ENCODE measurements at regions not wholly inside any gene's neighbourhood (a gene's known extent, or its start where the extent isn't known, plus 50 kb on each side); places are given as distances from the start of the nearest gene placed in this dataset.
A peak's percentile ranks its signal among the peaks of the same experiment; 100 is the strongest.

DNA sequence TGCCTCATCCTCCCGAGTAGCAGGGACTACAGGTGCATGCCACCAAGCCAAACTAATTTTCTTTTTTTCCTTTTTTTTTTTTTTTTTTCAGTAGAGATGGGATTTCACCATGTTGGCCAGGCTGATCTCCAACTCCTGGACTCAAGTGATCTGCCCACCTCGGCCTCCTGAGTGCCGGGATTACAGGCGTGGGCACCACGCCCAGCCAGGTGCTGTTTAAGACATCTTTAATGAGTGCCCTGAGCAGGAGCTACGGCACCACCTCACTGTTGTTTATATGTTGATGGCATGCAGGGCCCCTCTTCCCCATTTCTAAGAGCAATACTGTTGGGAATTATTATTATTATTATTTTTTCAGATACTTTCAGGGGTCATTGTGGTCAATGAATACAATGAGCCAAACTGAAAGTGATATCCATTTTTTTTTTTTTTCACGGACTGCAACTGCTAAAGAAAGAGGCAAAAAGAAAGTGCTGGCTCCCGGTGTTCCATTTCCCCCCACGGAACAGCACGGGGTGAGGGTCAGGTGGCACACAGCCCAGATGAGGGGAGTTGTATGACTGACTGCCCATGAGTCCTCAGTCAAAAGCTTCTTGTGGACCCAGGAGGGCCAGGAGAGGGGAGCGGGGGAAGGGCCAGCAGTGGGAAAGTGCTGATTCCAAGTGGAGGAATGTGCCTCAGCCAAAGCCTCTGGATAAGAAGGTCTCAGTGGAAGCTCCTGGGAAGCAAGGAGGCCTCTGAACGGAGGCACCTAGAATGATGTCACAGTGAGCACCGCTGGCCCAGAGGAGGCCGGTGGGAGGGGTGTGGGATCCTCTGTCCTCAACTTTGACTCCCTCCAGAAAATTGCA, 101.8 kb upstream of the HPF1 start:
- Histone ChIP-seq H3K36me3 (no peaks in the 10 kb centered on the region), H4K20me1 (ENCODE audit: low read depth) (no peaks in the 10 kb centered on the region), H3K4me2 (no peak overlapping the region), H3K9me3 (ENCODE audit: low read depth) (no peaks in the 10 kb centered on the region), H3K4me1 (no peaks in the 10 kb centered on the region), H3F3A (ENCODE audit: low read depth) (no peaks in the 10 kb centered on the region), H3K9ac (no peak overlapping the region), H3K27ac (no peak overlapping the region), H3K27me3 (no peaks in the 10 kb centered on the region), H2AFZ (replicated peaks) (peak overlapping the region; percentile 72), H3K4me3 (no peak overlapping the region), H3K79me2 (ENCODE audit: low read depth) (no peaks in the 10 kb centered on the region)
- Mint-ChIP-seq H3K9me3 (no peaks in the 10 kb centered on the region), H3K4me1 (no peaks in the 10 kb centered on the region), H3K4me3 (no peak overlapping the region), H3K36me3 (no peaks in the 10 kb centered on the region), H3K27me3 (ENCODE audit: insufficient read depth, low read depth) (peaks cover 4% of the 10 kb centered on the region), H3K27ac (no peak overlapping the region)
- peak; percentile 13 for DNase-seq (ENCODE audit: low spot score)
- TF ChIP-seq EZH2phosphoT487 (IDR thresholded peaks at IDR 0.05) (no peak), CTCF (IDR thresholded peaks at IDR 0.05) (no peak), EZH2 (IDR thresholded peaks at IDR 0.05) (no peak)

DNA sequence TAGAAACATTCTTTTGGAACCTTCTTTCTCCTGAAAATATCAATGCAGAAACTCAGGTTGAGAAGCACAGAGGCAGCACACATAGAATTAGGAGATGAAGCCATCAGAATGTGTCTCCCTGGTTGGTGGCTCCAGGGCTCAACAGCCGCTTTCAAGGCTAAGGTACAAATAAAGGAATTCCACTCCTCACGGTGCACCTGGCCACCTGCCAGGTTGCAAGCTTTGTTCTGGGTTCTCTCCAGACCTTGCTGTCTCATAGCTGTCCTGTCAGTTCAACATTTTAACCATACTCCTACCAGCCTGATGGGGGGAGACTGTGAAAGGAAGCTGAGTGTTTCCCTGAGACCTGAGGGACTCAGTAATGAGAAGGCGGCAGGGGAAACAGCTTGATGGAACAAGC, 96.3 kb upstream of the HPF1 start:
- H3K4me1 Mint-ChIP-seq: no peaks in the 10 kb centered on the region
- no peak overlapping the region for H3K27ac Mint-ChIP-seq
- no peaks in the 10 kb centered on the region for H3K9me3 Mint-ChIP-seq

DNA sequence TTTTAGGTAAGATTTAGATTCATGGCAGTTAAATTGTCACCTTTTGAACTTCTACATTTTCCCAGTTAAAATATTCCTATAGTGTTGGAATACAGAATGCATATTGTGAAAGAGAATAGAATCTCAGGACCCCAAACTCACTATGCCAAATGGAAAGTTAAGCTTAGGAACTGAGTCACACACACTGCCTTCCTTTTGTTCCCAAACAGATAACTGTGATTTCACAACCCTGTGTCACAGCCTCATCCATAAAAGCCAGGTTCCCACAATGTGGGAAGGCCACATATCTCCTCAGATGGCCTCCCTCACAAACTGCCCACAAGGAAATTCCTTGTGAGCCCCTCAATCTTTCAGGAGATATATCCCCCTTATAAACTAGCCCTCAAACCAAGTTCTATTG, 94.7 kb upstream of the HPF1 start:
- H4K20me1 ChIP-seq (ENCODE audit: low read depth): no peaks in the 10 kb centered on the region
- no peak for TF ChIP-seq CTCF (IDR thresholded peaks at IDR 0.05)
- TF ChIP-seq EZH2 (IDR thresholded peaks at IDR 0.05): no peak
- no peak for TF ChIP-seq EZH2phosphoT487 (IDR thresholded peaks at IDR 0.05)
- H3K4me1 ChIP-seq: no peaks in the 10 kb centered on the region
- Mint-ChIP-seq H3K4me3 (no peak overlapping the region), H3K27me3 (ENCODE audit: insufficient read depth, low read depth) (peaks cover 4% of the 10 kb centered on the region), H3K27ac (no peak overlapping the region), H3K36me3 (no peaks in the 10 kb centered on the region), H3K9me3 (no peaks in the 10 kb centered on the region), H3K4me1 (no peaks in the 10 kb centered on the region)
- no peak for DNase-seq (ENCODE audit: low spot score)
- H3K79me2 ChIP-seq (ENCODE audit: low read depth): no peaks in the 10 kb centered on the region
- no peaks in the 10 kb centered on the region for H3K36me3 ChIP-seq
- H3K27ac ChIP-seq: no peak overlapping the region
- no peak overlapping the region for H3K4me2 ChIP-seq
- no peak overlapping the region for H3K4me3 ChIP-seq
- H2AFZ ChIP-seq (replicated peaks): no peak overlapping the region
- H3F3A ChIP-seq (ENCODE audit: low read depth): no peaks in the 10 kb centered on the region
- H3K9ac ChIP-seq: no peak overlapping the region
- H3K27me3 ChIP-seq: no peaks in the 10 kb centered on the region
- no peaks in the 10 kb centered on the region for H3K9me3 ChIP-seq (ENCODE audit: low read depth)

More for the DNA sequence above, 96.3 kb upstream of the HPF1 start:
- H3K27me3 ChIP-seq: no peaks in the 10 kb centered on the region
- Mint-ChIP-seq H3K4me3 (no peak overlapping the region), H3K27me3 (ENCODE audit: insufficient read depth, low read depth) (peaks cover 4% of the 10 kb centered on the region), H3K36me3 (no peaks in the 10 kb centered on the region)
- no peak overlapping the region for H3K4me3 ChIP-seq
- no peaks in the 10 kb centered on the region for H3K36me3 ChIP-seq
- H2AFZ ChIP-seq (replicated peaks): no peak overlapping the region
- H4K20me1 ChIP-seq (ENCODE audit: low read depth): no peaks in the 10 kb centered on the region
- no peak for TF ChIP-seq EZH2phosphoT487 (IDR thresholded peaks at IDR 0.05)
- TF ChIP-seq EZH2 (IDR thresholded peaks at IDR 0.05): no peak
- no peak for TF ChIP-seq CTCF (IDR thresholded peaks at IDR 0.05)
- DNase-seq (ENCODE audit: low spot score): no peak
- H3K27ac ChIP-seq: no peak overlapping the region
- H3F3A ChIP-seq (ENCODE audit: low read depth): no peaks in the 10 kb centered on the region
- H3K79me2 ChIP-seq (ENCODE audit: low read depth): no peaks in the 10 kb centered on the region
- H3K9ac ChIP-seq: no peak overlapping the region
- no peak overlapping the region for H3K4me2 ChIP-seq
- H3K9me3 ChIP-seq (ENCODE audit: low read depth): no peaks in the 10 kb centered on the region
- no peaks in the 10 kb centered on the region for H3K4me1 ChIP-seq

All from neural progenitor cell (in vitro differentiated cells).